ENCODE measurements at regions not wholly inside any gene's neighbourhood (a gene's known extent, or its start where the extent isn't known, plus 50 kb on each side); places are given as distances from the start of the nearest gene placed in this dataset.

DNA sequence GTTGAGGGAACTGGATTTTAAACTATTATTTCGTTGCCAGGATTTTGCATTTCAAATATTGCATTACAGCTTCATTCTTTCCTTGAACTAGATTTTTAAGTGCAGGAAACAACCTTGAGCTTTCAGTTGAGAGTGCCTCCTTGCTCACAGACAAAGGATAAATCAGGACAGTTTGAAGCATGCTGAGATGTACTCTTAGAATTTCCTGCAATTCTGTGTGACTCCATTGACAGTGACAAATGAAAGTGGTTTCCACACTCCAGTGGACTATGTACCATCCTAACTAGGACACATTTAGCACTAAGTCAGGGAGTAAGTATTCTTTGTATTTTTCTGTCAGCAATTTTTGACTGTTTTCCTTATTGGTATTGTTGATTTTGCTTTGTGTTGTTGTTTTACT, 100.0 kb upstream of the PLCXD3 start:
- TF ChIP-seq SMC3 (IDR thresholded peaks at IDR 0.05; ENCODE audit: low read depth, low read length) (no peak), POLR2A (IDR thresholded peaks at IDR 0.05; ENCODE audit: low read depth, low read length) (no peak), MAZ (IDR thresholded peaks at IDR 0.05; ENCODE audit: borderline replicate concordance, low read depth, low read length) (no peak), RCOR1 (IDR thresholded peaks at IDR 0.05; ENCODE audit: insufficient replicate concordance, low read length) (no peak), FOS (IDR thresholded peaks at IDR 0.05; ENCODE audit: low read depth, low read length) (no peak), MAFK (IDR thresholded peaks at IDR 0.05; ENCODE audit: low read depth, low read length) (no peak)
- TF ChIP-seq, protein P1, sequence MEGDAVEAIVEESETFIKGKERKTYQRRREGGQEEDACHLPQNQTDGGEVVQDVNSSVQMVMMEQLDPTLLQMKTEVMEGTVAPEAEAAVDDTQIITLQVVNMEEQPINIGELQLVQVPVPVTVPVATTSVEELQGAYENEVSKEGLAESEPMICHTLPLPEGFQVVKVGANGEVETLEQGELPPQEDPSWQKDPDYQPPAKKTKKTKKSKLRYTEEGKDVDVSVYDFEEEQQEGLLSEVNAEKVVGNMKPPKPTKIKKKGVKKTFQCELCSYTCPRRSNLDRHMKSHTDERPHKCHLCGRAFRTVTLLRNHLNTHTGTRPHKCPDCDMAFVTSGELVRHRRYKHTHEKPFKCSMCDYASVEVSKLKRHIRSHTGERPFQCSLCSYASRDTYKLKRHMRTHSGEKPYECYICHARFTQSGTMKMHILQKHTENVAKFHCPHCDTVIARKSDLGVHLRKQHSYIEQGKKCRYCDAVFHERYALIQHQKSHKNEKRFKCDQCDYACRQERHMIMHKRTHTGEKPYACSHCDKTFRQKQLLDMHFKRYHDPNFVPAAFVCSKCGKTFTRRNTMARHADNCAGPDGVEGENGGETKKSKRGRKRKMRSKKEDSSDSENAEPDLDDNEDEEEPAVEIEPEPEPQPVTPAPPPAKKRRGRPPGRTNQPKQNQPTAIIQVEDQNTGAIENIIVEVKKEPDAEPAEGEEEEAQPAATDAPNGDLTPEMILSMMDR (conservative IDR thresholded peaks at IDR 0.05; ENCODE audit: low read depth, low read length), result no peak
- TF ChIP-seq, protein P2, sequence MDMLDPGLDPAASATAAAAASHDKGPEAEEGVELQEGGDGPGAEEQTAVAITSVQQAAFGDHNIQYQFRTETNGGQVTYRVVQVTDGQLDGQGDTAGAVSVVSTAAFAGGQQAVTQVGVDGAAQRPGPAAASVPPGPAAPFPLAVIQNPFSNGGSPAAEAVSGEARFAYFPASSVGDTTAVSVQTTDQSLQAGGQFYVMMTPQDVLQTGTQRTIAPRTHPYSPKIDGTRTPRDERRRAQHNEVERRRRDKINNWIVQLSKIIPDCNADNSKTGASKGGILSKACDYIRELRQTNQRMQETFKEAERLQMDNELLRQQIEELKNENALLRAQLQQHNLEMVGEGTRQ (IDR thresholded peaks at IDR 0.05; ENCODE audit: low read depth, low read length), result no peak
